SK-N-SH (cell line): ENCODE measurements at regions not wholly inside any gene's neighbourhood (a gene's known extent, or its start where the extent isn't known, plus 50 kb on each side); places are given as distances from the start of the nearest gene placed in this dataset.

ENCODE experiments used
- CTCF ChIA-PET: fragments of 300-600, 350-600 bp; formaldehyde crosslinking; extraction: SDS; loops from one replicate; lab custom pipeline; 2021; lab: Yijun Ruan, JAX
- POLR2A ChIA-PET: fragments of 350-600 bp; sonication (Branson Sonifier 250); formaldehyde crosslinking; extraction: SDS; loops from one replicate; lab custom pipeline; 2020; ENCODE audit warnings: antibody characterized with exemption, inconsistent platforms; lab: Yijun Ruan, JAX
- DNase-seq: peaks from one replicate; pipeline ENCODE4 v3.0.0; 2012
- H2AFZ ChIP-seq: fragments of 200-600 bp; sonication (generic); 2 replicates; pipeline ENCODE4 v1.8.1; 2016; ENCODE audit warnings: antibody characterized with exemption, mild to moderate bottlenecking, low read depth
- H3F3A ChIP-seq: fragments of 200-600 bp; sonication (generic); replicated peaks from 2 replicates; pipeline ENCODE3; 2016; ENCODE audit warnings: antibody characterized with exemption, mild to moderate bottlenecking; ENCODE audit not compliant: insufficient read depth
- H3K27ac ChIP-seq, 2 experiments: fragments of 200-500 bp in 1 of 2; fragments of 200-600 bp in 1 of 2; sonication (Bioruptor generic) in 1 of 2; sonication (generic), shearing (Covaris generic) in 1 of 2; 2 replicates each; pipeline versions ENCODE4 v1.5.1 to v1.6.1; 2014 to 2016; ENCODE audit warnings: low read depth in 2 of 2, inconsistent platforms in 1 of 2, low read length in 1 of 2, mild to moderate bottlenecking in 1 of 2, mixed read lengths in 1 of 2
- H3K27me3 ChIP-seq: fragments of 200-600 bp; sonication (generic), shearing (Covaris generic); 2 replicates; pipeline ENCODE4 v1.6.1; 2016; ENCODE audit warnings: mixed run types; ENCODE audit not compliant: insufficient read depth
- H3K36me3 ChIP-seq, 2 experiments: fragments of 200-500 bp in 1 of 2; fragments of 200-600 bp in 1 of 2; sonication (Bioruptor generic) in 1 of 2; sonication (generic) in 1 of 2; replicated peaks in 1 of 2; 2 replicates each; pipeline versions ENCODE3 to v1.5.1; 2014 to 2016; ENCODE audit warnings: low read length in 1 of 2, mild to moderate bottlenecking in 1 of 2; ENCODE audit not compliant: insufficient read depth in 2 of 2, control insufficient read depth in 1 of 2
- H3K4me1 ChIP-seq, 2 experiments: fragments of 200-500 bp in 1 of 2; fragments of 200-600 bp in 1 of 2; sonication (Bioruptor generic) in 1 of 2; sonication (generic), shearing (Covaris generic) in 1 of 2; 2 replicates each; pipeline versions ENCODE4 v1.5.1 to v1.6.1; 2014 to 2016; ENCODE audit warnings: low read depth in 1 of 2, low read length in 1 of 2, mixed run types in 1 of 2; ENCODE audit not compliant: insufficient read depth in 2 of 2, control insufficient read depth in 1 of 2
- H3K4me2 ChIP-seq: fragments of 200-600 bp; sonication (generic), shearing (Covaris generic); 2 replicates; pipeline ENCODE4 v1.6.1; 2017; ENCODE audit warnings: mixed run types
- H3K4me3 ChIP-seq, 2 experiments: fragments of 200-500 bp in 1 of 2; fragments of 200-600 bp in 1 of 2; sonication (Bioruptor generic) in 1 of 2; sonication (generic), shearing (Covaris generic) in 1 of 2; 2 replicates each; pipeline versions ENCODE4 v1.5.1 to v1.8.1; 2014 to 2016; ENCODE audit warnings: low read depth in 2 of 2, inconsistent platforms in 1 of 2, low read length in 1 of 2, mild to moderate bottlenecking in 1 of 2, mixed read lengths in 1 of 2, moderate library complexity in 1 of 2
- H3K79me2 ChIP-seq: fragments of 200-600 bp; sonication (generic); 2 replicates; pipeline ENCODE4 v1.8.1; 2017; ENCODE audit warnings: mild to moderate bottlenecking; ENCODE audit not compliant: insufficient read depth
- H3K9ac ChIP-seq: fragments of 200-600 bp; sonication (generic); 2 replicates; pipeline ENCODE4 v1.6.1; 2017; ENCODE audit warnings: mixed run types
- H3K9me2 ChIP-seq: fragments of 200-600 bp; sonication (generic); 2 replicates; pipeline ENCODE4 v1.6.1; 2017; ENCODE audit warnings: mixed run types
- H3K9me3 ChIP-seq: fragments of 200-600 bp; sonication (generic); 2 replicates; pipeline ENCODE4 v1.6.1; 2017; ENCODE audit warnings: mixed run types, mild to moderate bottlenecking, moderate library complexity
- H4K20me1 ChIP-seq: fragments of 200-600 bp; sonication (generic); 2 replicates; pipeline ENCODE4 v1.6.1; 2017; ENCODE audit warnings: mild to moderate bottlenecking, mixed run types; ENCODE audit not compliant: insufficient read depth
- CTCF ChIP-seq: fragments of 200-600 bp; sonication (generic); IDR thresholded peaks from 2 replicates; pipeline ENCODE4 v1.6.1; 2017; ENCODE audit warnings: antibody characterized with exemption, mild to moderate bottlenecking, moderate library complexity
- GATA2 ChIP-seq: sonication (generic); formaldehyde crosslinking; IDR thresholded peaks from 2 replicates; pipeline ENCODE4 v1.5.0; 2020; ENCODE audit warnings: mild to moderate bottlenecking, missing genetic modification reagents
- IRF3 ChIP-seq: fragments of 150-350 bp; IDR thresholded peaks from 2 replicates; pipeline ENCODE4 v1.6.1; 2016; ENCODE audit warnings: mild to moderate bottlenecking, low read depth, low read length
- MEF2A ChIP-seq: IDR thresholded peaks from 2 replicates; pipeline ENCODE4 v1.4.0; 2012; ENCODE audit warnings: low read depth, borderline replicate concordance
- MXI1 ChIP-seq: IDR thresholded peaks from 2 replicates; pipeline ENCODE4 v1.6.1; 2012; ENCODE audit warnings: mild to moderate bottlenecking, low read depth, low read length, improper control_type of control experiment
- POLR2AphosphoS5 ChIP-seq: IDR thresholded peaks from 2 replicates; pipeline ENCODE4 v1.6.1; 2012; ENCODE audit warnings: low read depth, low read length
- RCOR1 ChIP-seq: fragments of 150-350 bp; IDR thresholded peaks from 2 replicates; pipeline ENCODE4 v1.6.1; 2017; ENCODE audit warnings: antibody characterized with exemption, low read length
- REST ChIP-seq: IDR thresholded peaks from 2 replicates; pipeline ENCODE4 v1.6.1; 2012; ENCODE audit warnings: mild to moderate bottlenecking, low read depth, low read length, moderate library complexity
- RFX5 ChIP-seq: IDR thresholded peaks from 2 replicates; pipeline ENCODE4 v1.6.1; 2012; ENCODE audit warnings: mild to moderate bottlenecking, improper control_type of control experiment, low read length
- RXRA ChIP-seq: IDR thresholded peaks from 2 replicates; pipeline ENCODE4 v1.4.0; 2012; ENCODE audit warnings: low read depth, mild to moderate bottlenecking, borderline replicate concordance
- TAF1 ChIP-seq: IDR thresholded peaks from 2 replicates; pipeline ENCODE4 v1.6.1; 2012; ENCODE audit warnings: low read depth, mild to moderate bottlenecking, low read length, moderate library complexity, borderline replicate concordance
- TEAD4 ChIP-seq: IDR thresholded peaks from 2 replicates; pipeline ENCODE4 v1.4.0; 2012; ENCODE audit warnings: mild to moderate bottlenecking, borderline replicate concordance; ENCODE audit not compliant: insufficient read depth
- USF2 ChIP-seq: fragments of 150-350 bp; IDR thresholded peaks from 2 replicates; pipeline ENCODE4 v1.6.1; 2017; ENCODE audit warnings: antibody characterized with exemption, low read length, low read depth, borderline replicate concordance
- YY1 ChIP-seq: IDR thresholded peaks from 2 replicates; pipeline ENCODE4 v1.4.0; 2012; ENCODE audit warnings: low read depth, mild to moderate bottlenecking
- ZBTB33 ChIP-seq: IDR thresholded peaks from 2 replicates; pipeline ENCODE4 v1.4.0; 2012; ENCODE audit warnings: low read depth, borderline replicate concordance
- WGBS: methylation state at CpG from one replicate; pipeline ENCODE4 v1.1.6; 2017; ENCODE audit warnings: low lambda C conversion rate; 5-methylcytosine and 5-hydroxymethylcytosine counted together

- no peak for TF ChIP-seq REST
- no peak for TF ChIP-seq RXRA
- no peak for TF ChIP-seq POLR2AphosphoS5
- no peak for TF ChIP-seq MEF2A
- no peak for TF ChIP-seq TAF1
- no peak for TF ChIP-seq IRF3
- no peak for TF ChIP-seq GATA2 (CRISPR knock-in tag)
- no peak for TF ChIP-seq TEAD4
Observed at GRCh38 chr6:85023721-85024120, 259.3 kb upstream of the TBX18 start (continued).

GRCh38 chr6:85017352-85017751 lies 253.0 kb upstream of the TBX18 start:
- no peak overlapping the region for H3K9ac ChIP-seq

More at GRCh38 chr6:85017352-85017751, 253.0 kb upstream of the TBX18 start:
- WGBS: 0% methylated on average over 1 of the region's 1 CpG
- ChIA-PET POLR2A (no interaction called here), CTCF (no interaction called here)
- Histone ChIP-seq H3K4me1 (no peaks in the 10 kb centered on the region), H3K79me2 (no peaks in the 10 kb centered on the region), H4K20me1 (no peaks in the 10 kb centered on the region), H2AFZ (no peak overlapping the region), H3K9me2 (no peaks in the 10 kb centered on the region), H3F3A (no peaks in the 10 kb centered on the region), H3K27me3 (no peaks in the 10 kb centered on the region), H3K27ac (no peak overlapping the region), H3K4me2 (no peak overlapping the region), H3K9me3 (no peaks in the 10 kb centered on the region), H3K4me3 (no peak overlapping the region), H3K36me3 (no peaks in the 10 kb centered on the region)
- no peak for TF ChIP-seq ZBTB33
- TF ChIP-seq USF2: no peak
- TF ChIP-seq RFX5: no peak
- TF ChIP-seq RCOR1: no peak
- no peak for TF ChIP-seq MEF2A
- no peak for TF ChIP-seq CTCF
- no peak for TF ChIP-seq MXI1
- no peak for TF ChIP-seq YY1
- no peak for DNase-seq
